ENCODE measurements at regions not wholly inside any gene's neighbourhood (a gene's known extent, or its start where the extent isn't known, plus 50 kb on each side); places are given as distances from the start of the nearest gene placed in this dataset.

GRCh38 chr1:30469426-30469825, 254.0 kb downstream of the MATN1 start:
- DNase-seq (ENCODE audit: low read depth), result no peak
- no peak overlapping the region for H3K4me3 ChIP-seq (ENCODE audit: low read depth, low read length)
- no peak for TF ChIP-seq CTCF (conservative IDR thresholded peaks at IDR 0.05; ENCODE audit: low read depth, low read length)

GRCh38 chr1:30467101-30467500, 256.3 kb downstream of the MATN1 start:
- H3K4me3 ChIP-seq (ENCODE audit: low read depth, low read length), result no peak overlapping the region
- no peak for DNase-seq (ENCODE audit: low read depth)
- TF ChIP-seq CTCF (conservative IDR thresholded peaks at IDR 0.05; ENCODE audit: low read depth, low read length), result no peak

DNA sequence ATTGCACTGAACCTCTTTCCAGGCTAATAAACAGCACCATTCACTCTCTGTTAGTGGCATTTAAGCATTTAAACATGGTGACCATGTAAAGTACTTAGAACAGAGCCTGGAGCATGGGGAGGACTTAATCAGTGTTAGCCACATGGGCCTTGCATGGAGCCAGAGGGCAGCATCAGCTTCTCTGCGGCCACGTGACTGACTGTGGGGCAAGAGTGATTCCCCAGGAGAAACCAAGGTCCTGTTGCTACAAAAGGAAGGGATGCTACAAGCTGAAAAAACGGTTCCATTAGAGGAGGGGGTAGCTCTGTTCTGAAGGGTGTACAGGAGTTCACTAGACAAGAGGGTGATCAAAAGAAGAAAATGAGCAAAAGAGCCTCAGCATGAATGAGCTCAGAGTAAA, 256.8 kb downstream of the MATN1 start:
- no peak for TF ChIP-seq CTCF (conservative IDR thresholded peaks at IDR 0.05; ENCODE audit: low read depth, low read length)
- no peak for DNase-seq (ENCODE audit: low read depth)
- H3K4me3 ChIP-seq (ENCODE audit: low read depth, low read length), result no peak overlapping the region

DNA sequence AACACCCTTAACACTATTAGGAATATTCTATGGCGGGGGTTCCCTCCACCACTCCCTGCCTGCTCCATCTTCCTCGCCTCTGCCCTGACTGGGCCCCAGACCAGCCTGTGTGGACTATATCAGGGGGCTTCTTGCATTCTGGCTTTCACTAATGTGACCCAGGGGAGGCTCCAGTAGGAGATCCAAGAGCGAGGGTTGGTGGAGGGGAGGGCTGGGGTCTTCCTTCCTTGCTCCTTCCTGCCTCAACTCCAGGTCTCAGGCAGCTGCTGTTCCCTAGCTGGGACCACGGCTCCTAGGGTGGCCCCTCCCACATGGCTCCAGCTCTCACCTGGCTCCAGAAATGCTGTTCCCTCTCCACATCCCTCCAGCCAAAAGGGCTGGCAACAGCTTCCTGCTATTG, 257.4 kb downstream of the MATN1 start:
- no peak for TF ChIP-seq CTCF (conservative IDR thresholded peaks at IDR 0.05; ENCODE audit: low read depth, low read length)
- no peak overlapping the region for H3K4me3 ChIP-seq (ENCODE audit: low read depth, low read length)
- no peak for DNase-seq (ENCODE audit: low read depth)

DNA sequence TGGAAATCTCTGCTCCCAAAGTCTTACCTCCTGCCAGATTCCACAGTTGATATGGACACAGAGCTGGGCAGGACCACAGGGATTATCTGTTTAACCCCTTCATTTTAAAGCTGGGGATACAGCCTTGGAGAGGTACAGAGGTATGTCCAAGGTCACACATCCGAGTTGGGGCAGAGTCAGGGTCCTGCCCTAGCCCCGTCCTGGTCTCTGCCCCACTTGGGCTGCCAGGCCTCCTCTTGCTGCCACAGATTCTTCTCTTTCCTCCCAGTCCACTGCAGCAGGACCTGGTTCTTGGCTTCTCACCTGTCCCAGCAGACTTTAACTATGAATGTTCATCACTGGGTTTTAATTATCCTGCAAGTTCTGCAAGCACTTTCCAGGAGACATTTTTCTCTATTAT, 258.3 kb downstream of the MATN1 start:
- H3K4me3 ChIP-seq (ENCODE audit: low read depth, low read length), result no peak overlapping the region
- DNase-seq (ENCODE audit: low read depth), result no peak
- TF ChIP-seq CTCF (conservative IDR thresholded peaks at IDR 0.05; ENCODE audit: low read depth, low read length), result no peak

- DNase-seq (ENCODE audit: low read depth), result no peak
- no peak overlapping the region for H3K4me3 ChIP-seq (ENCODE audit: low read depth, low read length)
- TF ChIP-seq CTCF (conservative IDR thresholded peaks at IDR 0.05; ENCODE audit: low read depth, low read length), result no peak
Observed at GRCh38 chr1:30464187-30464617, 259.2 kb downstream of the MATN1 start.

GRCh38 chr1:30462826-30463425, 260.5 kb downstream of the MATN1 start:
- no peak for TF ChIP-seq CTCF (conservative IDR thresholded peaks at IDR 0.05; ENCODE audit: low read depth, low read length)
- DNase-seq (ENCODE audit: low read depth), result no peak
- H3K4me3 ChIP-seq (ENCODE audit: low read depth, low read length), result no peak overlapping the region

All from epithelial cell of proximal tubule (primary cell).